WTC11 (cell line): ENCODE measurements at regions not wholly inside any gene's neighbourhood (a gene's known extent, or its start where the extent isn't known, plus 50 kb on each side); places are given as distances from the start of the nearest gene placed in this dataset.

ENCODE experiments used
- ATAC-seq: fragments of 200-7000 bp; cut with Tn5 transposase; 2 replicates; pipeline ENCODE4 v1.10.0; 2021; ENCODE audit warnings: mild to moderate bottlenecking, moderate library complexity
- CTCF ChIA-PET: fragments of 300-600 bp; sonication (Branson Sonifier 250); formaldehyde crosslinking; loops from one replicate; lab custom pipeline; 2021; ENCODE audit warnings: antibody characterized with exemption; lab: Charles Lee
- POLR2A ChIA-PET: fragments of 350-600 bp; sonication (Branson Sonifier 250); formaldehyde crosslinking; loops from one replicate; lab custom pipeline; 2021; ENCODE audit warnings: antibody characterized with exemption; lab: Charles Lee
- DNase-seq: peaks from one replicate; pipeline ENCODE4 v3.0.0; 2021; ENCODE audit warnings: low spot score
- H3K27ac Mint-ChIP-seq: 2 replicates; pipeline ENCODE4 v1.8.0; 2021; ENCODE audit warnings: mixed read lengths
- H3K27me3 Mint-ChIP-seq: 2 replicates; pipeline ENCODE4 v1.8.0; 2021; ENCODE audit warnings: low read depth, mild to moderate bottlenecking, moderate library complexity, mixed read lengths
- H3K36me3 Mint-ChIP-seq: 2 replicates; pipeline ENCODE4 v1.8.0; 2021; ENCODE audit warnings: mixed read lengths
- H3K4me1 Mint-ChIP-seq: 2 replicates; pipeline ENCODE4 v1.8.0; 2022; ENCODE audit warnings: mixed read lengths
- H3K4me3 Mint-ChIP-seq: 2 replicates; pipeline ENCODE4 v1.8.0; 2021; ENCODE audit warnings: mild to moderate bottlenecking, moderate library complexity, mixed read lengths
- H3K9me3 Mint-ChIP-seq: 2 replicates; pipeline ENCODE4 v1.8.0; 2021; ENCODE audit warnings: mixed read lengths
- ARID4B ChIP-seq: sonication (generic); formaldehyde crosslinking; IDR thresholded peaks from 2 replicates; pipeline ENCODE4 v1.8.0; 2023; ENCODE audit warnings: missing genetic modification reagents, mild to moderate bottlenecking, borderline replicate concordance
- ATF2 ChIP-seq: sonication (generic); formaldehyde crosslinking; IDR thresholded peaks from 2 replicates; pipeline ENCODE4 v1.8.1; 2022; ENCODE audit warnings: low read depth, missing genetic modification reagents, borderline replicate concordance
- EMX1 ChIP-seq: fragments of 250-450 bp; sonication (Bioruptor Pico); IDR thresholded peaks from 2 replicates; pipeline ENCODE4 v1.8.0; 2021; ENCODE audit warnings: mild to moderate bottlenecking
- IRF2 ChIP-seq: sonication (generic); formaldehyde crosslinking; IDR thresholded peaks from 2 replicates; pipeline ENCODE4 v1.8.0; 2022; ENCODE audit warnings: low read depth, missing genetic modification reagents, borderline replicate concordance
- MLX ChIP-seq: sonication (generic); formaldehyde crosslinking; IDR thresholded peaks from 2 replicates; pipeline ENCODE4 v1.8.1; 2023; ENCODE audit warnings: mild to moderate bottlenecking, missing genetic modification reagents, moderate library complexity
- NR3C1 ChIP-seq: sonication (generic); formaldehyde crosslinking; conservative IDR thresholded peaks from 2 replicates; pipeline ENCODE4 v1.8.1; 2023; ENCODE audit warnings: low read depth, mild to moderate bottlenecking, missing genetic modification reagents
- PRRX2 ChIP-seq: fragments of 250-450 bp; sonication (Bioruptor Pico); IDR thresholded peaks from 2 replicates; pipeline ENCODE4 v1.8.0; 2021; ENCODE audit warnings: mild to moderate bottlenecking
- RELA ChIP-seq: sonication (generic); formaldehyde crosslinking; IDR thresholded peaks from 2 replicates; pipeline ENCODE4 v1.8.1; 2022; ENCODE audit warnings: missing genetic modification reagents, mild to moderate bottlenecking, borderline replicate concordance
- RORB ChIP-seq: fragments of 250-450 bp; sonication (Bioruptor Pico); IDR thresholded peaks from 2 replicates; pipeline ENCODE4 v1.9.0; 2021; ENCODE audit warnings: mild to moderate bottlenecking
- TEAD4 ChIP-seq: sonication (generic); formaldehyde crosslinking; IDR thresholded peaks from 2 replicates; pipeline ENCODE4 v1.8.0; 2022; ENCODE audit warnings: mild to moderate bottlenecking, missing genetic modification reagents
- ZBTB21 ChIP-seq: sonication (generic); formaldehyde crosslinking; IDR thresholded peaks from 2 replicates; pipeline ENCODE4 v1.8.1; 2023; ENCODE audit warnings: mild to moderate bottlenecking, missing genetic modification reagents, borderline replicate concordance
- ZBTB43 ChIP-seq: sonication (generic); formaldehyde crosslinking; IDR thresholded peaks from 2 replicates; pipeline ENCODE4 v1.8.1; 2023; ENCODE audit warnings: mild to moderate bottlenecking, missing genetic modification reagents
- ZMAT4 ChIP-seq: fragments of 250-450 bp; sonication (Bioruptor Pico); IDR thresholded peaks from 2 replicates; pipeline ENCODE4 v1.9.0; 2021; ENCODE audit warnings: mild to moderate bottlenecking
- ZNF219 ChIP-seq: sonication (generic); formaldehyde crosslinking; IDR thresholded peaks from 2 replicates; pipeline ENCODE4 v1.8.0; 2023; ENCODE audit warnings: missing genetic modification reagents, mild to moderate bottlenecking, borderline replicate concordance
- ZNF512 ChIP-seq: sonication (generic); formaldehyde crosslinking; IDR thresholded peaks from 2 replicates; pipeline ENCODE4 v1.8.1; 2022; ENCODE audit warnings: missing genetic modification reagents, borderline replicate concordance
- ZSCAN18 ChIP-seq: fragments of 250-450 bp; sonication (Bioruptor Pico); IDR thresholded peaks from 2 replicates; pipeline ENCODE4 v2.1.2; 2022; ENCODE audit warnings: mild to moderate bottlenecking, moderate library complexity

- no peak for TF ChIP-seq ZSCAN18
- no peak for TF ChIP-seq ZNF512 (CRISPR knock-in tag)
Measured at GRCh38 chr13:32881777-32882145, 134.5 kb upstream of the KL start (continued).

GRCh38 chr13:32882691-32883090 is 133.5 kb upstream of the KL start:
- no peak overlapping the region for H3K4me3 Mint-ChIP-seq
- CTCF ChIA-PET = interaction anchor here (0.6 kb wide), 1 partner anchor 9 kb away, joined by 3 read pairs; no protein-coding TSS in a partner anchor
- no peaks in the 10 kb centered on the region; the same call in 1 of the 2 replicates for H3K27me3 Mint-ChIP-seq
- peaks cover 10% of the 10 kb centered on the region for H3K4me1 Mint-ChIP-seq
- no peak overlapping the region for H3K27ac Mint-ChIP-seq
- TF ChIP-seq IRF2 (CRISPR knock-in tag) = no peak
- TF ChIP-seq ZNF219 (CRISPR knock-in tag) = no peak
- POLR2A ChIA-PET = no interaction called here
- H3K9me3 Mint-ChIP-seq = peaks cover 10% of the 10 kb centered on the region
- DNase-seq = no peak
- H3K36me3 Mint-ChIP-seq = peaks cover 5% of the 10 kb centered on the region
- no peak for ATAC-seq

GRCh38 chr13:32883474-32883873 is 132.7 kb upstream of the KL start:
- H3K4me3 Mint-ChIP-seq = no peak overlapping the region
- ChIA-PET CTCF (no interaction called here), POLR2A (no interaction called here)
- peaks cover 11% of the 10 kb centered on the region for H3K36me3 Mint-ChIP-seq
- H3K4me1 Mint-ChIP-seq = peaks cover 10% of the 10 kb centered on the region
- no peak for DNase-seq
- no peaks in the 10 kb centered on the region; the same call in 1 of the 2 replicates for H3K27me3 Mint-ChIP-seq
- H3K9me3 Mint-ChIP-seq = peaks cover 16% of the 10 kb centered on the region
- no peak overlapping the region for H3K27ac Mint-ChIP-seq
- ATAC-seq = no peak
- no peak for TF ChIP-seq ZNF512 (CRISPR knock-in tag)
- no peak for TF ChIP-seq ZBTB43 (CRISPR knock-in tag)
- TF ChIP-seq TEAD4 = no peak
- no peak for TF ChIP-seq NR3C1 (CRISPR knock-in tag)
- no peak for TF ChIP-seq EMX1 (CRISPR knock-in tag)
- TF ChIP-seq ZNF219 (CRISPR knock-in tag) = no peak
- no peak for TF ChIP-seq ATF2
- no peak for TF ChIP-seq RORB
- no peak for TF ChIP-seq ZMAT4
- no peak for TF ChIP-seq ARID4B (CRISPR knock-in tag)
- no peak for TF ChIP-seq ZBTB21 (CRISPR knock-in tag)
- no peak for TF ChIP-seq RELA (CRISPR knock-in tag)
- no peak for TF ChIP-seq MLX (CRISPR knock-in tag)
- no peak for TF ChIP-seq PRRX2 (CRISPR knock-in tag)
